ENCODE measurements at regions not wholly inside any gene's neighbourhood (a gene's known extent, or its start where the extent isn't known, plus 50 kb on each side); places are given as distances from the start of the nearest gene placed in this dataset.

DNA sequence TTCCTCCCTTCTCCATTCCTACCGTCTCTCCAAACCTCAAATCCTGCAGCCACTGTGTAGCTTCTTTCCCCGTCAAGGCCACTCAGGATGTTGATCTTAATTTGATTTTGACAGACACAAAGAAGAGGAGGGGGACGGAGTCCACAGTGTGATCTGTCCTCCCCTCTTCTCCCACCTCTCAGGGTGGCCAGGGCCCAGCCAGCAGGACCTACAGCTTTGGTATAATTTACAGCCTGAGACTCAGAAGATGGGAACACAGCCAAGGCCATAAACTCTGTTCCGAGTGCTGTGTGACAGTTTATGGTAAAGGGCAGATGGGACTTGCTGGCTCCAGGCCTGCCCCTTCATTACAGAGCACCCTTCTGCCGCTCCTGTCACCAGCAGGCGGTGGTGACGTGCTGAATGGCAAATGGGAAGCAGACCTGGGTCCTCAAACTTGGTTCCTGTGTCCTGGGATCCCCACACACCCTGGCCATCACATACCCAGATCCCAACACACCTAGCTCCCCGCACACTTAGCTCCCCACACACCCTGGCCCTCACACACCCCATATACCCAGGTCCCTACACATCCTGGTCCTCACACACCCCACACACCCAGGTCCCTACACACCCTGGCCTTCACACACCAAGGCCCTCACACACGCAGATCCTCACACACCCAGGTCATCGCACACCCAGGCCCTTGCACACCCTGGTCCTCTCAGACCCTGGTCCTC lies 71.6 kb downstream of the CD2 start:
- peaks cover 9% of the 10 kb centered on the region for H3K4me1 ChIP-seq (ENCODE audit: insufficient read depth, poor library complexity, severe bottlenecking)
- no peaks in the 10 kb centered on the region for H3K27me3 ChIP-seq (ENCODE audit: insufficient read depth, poor library complexity, severe bottlenecking)
- no peak overlapping the region for H3K27ac ChIP-seq (ENCODE audit: poor library complexity, severe bottlenecking)
- TF ChIP-seq CTCF (IDR thresholded peaks at IDR 0.05; ENCODE audit: poor library complexity, severe bottlenecking), result no peak
- DNase-seq (ENCODE audit: low spot score) (no peak), ATAC-seq (ENCODE audit: low read depth) (no peak)
- no peaks in the 10 kb centered on the region for H3K36me3 ChIP-seq (ENCODE audit: low read depth)
- H3K4me3 ChIP-seq (ENCODE audit: severe bottlenecking), result no peak overlapping the region
- peaks cover 4% of the 10 kb centered on the region for H3K9me3 ChIP-seq (ENCODE audit: severe bottlenecking)

- Histone ChIP-seq H3K27me3 (ENCODE audit: insufficient read depth, poor library complexity, severe bottlenecking) (no peaks in the 10 kb centered on the region), H3K4me3 (ENCODE audit: severe bottlenecking) (no peak overlapping the region), H3K36me3 (ENCODE audit: low read depth) (no peaks in the 10 kb centered on the region), H3K27ac (ENCODE audit: poor library complexity, severe bottlenecking) (peak overlapping the region; percentile 44), H3K4me1 (ENCODE audit: insufficient read depth, poor library complexity, severe bottlenecking) (peaks cover 9% of the 10 kb centered on the region), H3K9me3 (ENCODE audit: severe bottlenecking) (peaks cover 4% of the 10 kb centered on the region)
- no peak for TF ChIP-seq CTCF (IDR thresholded peaks at IDR 0.05; ENCODE audit: poor library complexity, severe bottlenecking)
- no peak for DNase-seq (ENCODE audit: low spot score)
- ATAC-seq (ENCODE audit: low read depth), result peak; percentile 94
Observed at GRCh38 chr1:116826818-116827606, 72.8 kb downstream of the CD2 start.

DNA sequence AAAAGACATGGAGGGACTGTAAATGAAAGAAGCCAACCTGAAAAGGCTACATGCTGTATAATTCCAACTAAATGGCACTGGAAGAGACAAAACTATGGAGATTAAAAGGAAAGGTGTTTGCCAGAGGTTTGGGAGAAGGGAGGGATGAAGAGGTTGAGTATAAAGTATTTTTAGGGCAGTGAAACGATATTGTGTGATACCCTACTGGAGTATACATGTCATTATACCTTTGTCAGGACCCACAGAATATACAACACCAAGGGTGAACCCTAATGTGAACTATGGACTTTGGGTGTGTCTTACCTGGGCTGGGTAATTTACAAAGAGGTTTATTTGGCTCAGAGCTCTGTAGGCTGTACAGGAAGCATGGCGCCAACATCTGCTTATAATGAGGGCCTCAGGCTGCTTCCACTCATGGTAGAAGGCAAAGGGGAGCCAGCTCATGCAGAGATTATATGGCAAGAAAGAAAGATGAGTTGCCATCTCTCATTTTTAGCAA lies 73.4 kb downstream of the CD2 start:
- peaks cover 4% of the 10 kb centered on the region for H3K9me3 ChIP-seq (ENCODE audit: severe bottlenecking)
- ATAC-seq (ENCODE audit: low read depth), result no peak

DNA sequence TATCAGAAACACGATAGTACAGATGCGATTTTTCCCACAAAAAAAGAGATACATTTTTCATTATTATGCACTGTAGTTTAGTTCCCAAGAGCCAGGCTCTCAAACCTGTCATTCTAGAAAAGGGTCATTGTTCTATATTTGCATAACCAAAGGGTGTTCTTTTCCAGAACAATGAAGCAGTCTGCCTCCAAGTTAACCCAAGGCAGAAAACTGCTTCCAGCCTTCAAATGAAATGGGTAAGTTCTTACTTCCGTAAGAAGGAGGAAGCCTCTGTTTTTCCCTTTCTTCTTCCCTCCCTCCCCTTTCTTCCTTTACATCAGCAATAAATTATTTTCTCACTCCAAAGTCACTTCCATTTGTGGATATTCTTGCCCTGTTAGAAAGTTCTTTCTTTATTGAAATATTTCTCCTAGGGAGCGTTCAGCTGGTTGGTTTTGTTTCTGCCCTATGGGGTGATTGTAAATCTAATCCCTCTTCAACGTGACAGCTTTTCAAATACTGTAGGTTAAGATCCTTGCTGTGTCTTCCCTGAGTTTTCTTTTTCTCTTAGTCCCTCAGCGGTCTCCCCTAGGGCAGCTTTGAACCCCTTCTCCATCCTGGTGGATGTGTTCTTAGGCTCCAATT lies 77.3 kb upstream of the PTGFRN start:
- Histone ChIP-seq H3K4me3 (ENCODE audit: severe bottlenecking) (no peak overlapping the region), H3K27me3 (ENCODE audit: insufficient read depth, poor library complexity, severe bottlenecking) (no peaks in the 10 kb centered on the region), H3K36me3 (ENCODE audit: low read depth) (no peaks in the 10 kb centered on the region), H3K27ac (ENCODE audit: poor library complexity, severe bottlenecking) (no peak overlapping the region), H3K9me3 (ENCODE audit: severe bottlenecking) (peaks cover 4% of the 10 kb centered on the region), H3K4me1 (ENCODE audit: insufficient read depth, poor library complexity, severe bottlenecking) (peaks cover 4% of the 10 kb centered on the region)
- TF ChIP-seq CTCF (IDR thresholded peaks at IDR 0.05; ENCODE audit: poor library complexity, severe bottlenecking), result no peak
- ATAC-seq (ENCODE audit: low read depth), result no peak
- no peak for DNase-seq (ENCODE audit: low spot score)

More for the DNA sequence above, 73.4 kb downstream of the CD2 start:
- TF ChIP-seq CTCF (IDR thresholded peaks at IDR 0.05; ENCODE audit: poor library complexity, severe bottlenecking), result no peak
- H3K4me1 ChIP-seq (ENCODE audit: insufficient read depth, poor library complexity, severe bottlenecking), result peaks cover 9% of the 10 kb centered on the region
- no peak for DNase-seq (ENCODE audit: low spot score)
- H3K27ac ChIP-seq (ENCODE audit: poor library complexity, severe bottlenecking), result peak overlapping the region; percentile 44
- no peaks in the 10 kb centered on the region for H3K27me3 ChIP-seq (ENCODE audit: insufficient read depth, poor library complexity, severe bottlenecking)
- no peak overlapping the region for H3K4me3 ChIP-seq (ENCODE audit: severe bottlenecking)
- H3K36me3 ChIP-seq (ENCODE audit: low read depth), result no peaks in the 10 kb centered on the region
